K562 (cell line): ENCODE measurements at regions not wholly inside any gene's neighbourhood (a gene's known extent, or its start where the extent isn't known, plus 50 kb on each side); places are given as distances from the start of the nearest gene placed in this dataset.
A peak's percentile ranks its signal among the peaks of the same experiment; 100 is the strongest.

ENCODE experiments used
- CAMTA2 ChIP-seq: fragments of 250-450 bp; sonication (Bioruptor Pico); conservative IDR thresholded peaks from 2 replicates; pipeline ENCODE4 v1.5.1; 2022
- DLX4 ChIP-seq: fragments of 250-450 bp; sonication (Bioruptor Pico); IDR thresholded peaks from 2 replicates; pipeline ENCODE4 v1.6.1; 2021; ENCODE audit warnings: mild to moderate bottlenecking
- ELK3 ChIP-seq: fragments of 450-650 bp; formaldehyde crosslinking; IDR thresholded peaks from 2 replicates; pipeline ENCODE4 v1.4.0; 2020; ENCODE audit warnings: mild to moderate bottlenecking
- FOXJ3 ChIP-seq: sonication (generic); formaldehyde crosslinking; IDR thresholded peaks from 2 replicates; pipeline ENCODE4 v1.4.0; 2020; ENCODE audit warnings: mild to moderate bottlenecking, missing genetic modification reagents
- FOXP1 ChIP-seq: sonication (generic); formaldehyde crosslinking; IDR thresholded peaks from 2 replicates; pipeline ENCODE4 v1.8.0; 2022; ENCODE audit warnings: mild to moderate bottlenecking, missing genetic modification reagents
- HDAC2 ChIP-seq: fragments of 450-650 bp; IDR thresholded peaks from 2 replicates; pipeline ENCODE4 v1.6.1; 2016; ENCODE audit warnings: mild to moderate bottlenecking
- HINFP ChIP-seq: fragments of 450-650 bp; conservative IDR thresholded peaks from 2 replicates; pipeline ENCODE4 v1.6.1; 2016; ENCODE audit warnings: missing genetic modification characterization, low read depth, mild to moderate bottlenecking, control low read depth, missing compliant biosample characterization
- ID3 ChIP-seq, 2 experiments: fragments of 250-450 bp in 1 of 2; fragments of 450-650 bp in 1 of 2; sonication (Bioruptor Pico) in 1 of 2; IDR thresholded peaks; 2 replicates each; pipeline versions ENCODE4 v1.6.1 to v1.8.0; 2016 to 2021; ENCODE audit warnings: mild to moderate bottlenecking in 2 of 2, moderate library complexity in 2 of 2, missing compliant biosample characterization in 1 of 2, missing genetic modification characterization in 1 of 2
- LARP7 ChIP-seq: fragments of 450-650 bp; IDR thresholded peaks from 2 replicates; pipeline ENCODE4 v1.6.1; 2016
- LCOR ChIP-seq: sonication (generic); formaldehyde crosslinking; IDR thresholded peaks from 2 replicates; pipeline ENCODE4 v1.8.0; 2022; ENCODE audit warnings: mild to moderate bottlenecking, missing genetic modification reagents
- MECOM ChIP-seq: fragments of 250-450 bp; sonication (Bioruptor Pico); IDR thresholded peaks from 2 replicates; pipeline ENCODE4 v1.8.0; 2022; ENCODE audit warnings: inconsistent platforms
- NR2F6 ChIP-seq: fragments of 450-650 bp; formaldehyde crosslinking; IDR thresholded peaks from 2 replicates; pipeline ENCODE4 v1.4.0; 2020; ENCODE audit warnings: mild to moderate bottlenecking
- POLR3A ChIP-seq: IDR thresholded peaks from 2 replicates; pipeline ENCODE4 v1.6.1; 2011; ENCODE audit warnings: borderline replicate concordance, mild to moderate bottlenecking, moderate library complexity; ENCODE audit not compliant: insufficient read length, insufficient read depth; ENCODE audit errors: extremely low read depth
- STAT6 ChIP-seq: sonication (generic); formaldehyde crosslinking; IDR thresholded peaks from 2 replicates; pipeline ENCODE4 v1.8.1; 2023; ENCODE audit warnings: mild to moderate bottlenecking, missing genetic modification reagents
- TCF15 ChIP-seq: fragments of 250-450 bp; sonication (Bioruptor Pico); IDR thresholded peaks from 2 replicates; pipeline ENCODE4 v1.8.0; 2022; ENCODE audit warnings: moderate library complexity, mild to moderate bottlenecking, inconsistent platforms
- ZNF280B ChIP-seq: fragments of 250-450 bp; sonication (Bioruptor Pico); IDR thresholded peaks from 2 replicates; pipeline ENCODE4 v1.5.1; 2021; ENCODE audit warnings: mild to moderate bottlenecking
- ZNF41 ChIP-seq: fragments of 250-450 bp; sonication (Bioruptor Pico); conservative IDR thresholded peaks from 2 replicates; pipeline ENCODE4 v1.4.0; 2020; ENCODE audit warnings: mild to moderate bottlenecking
- ZNF695 ChIP-seq: fragments of 450-650 bp; formaldehyde crosslinking; IDR thresholded peaks from 2 replicates; pipeline ENCODE4 v1.4.0; 2020; ENCODE audit warnings: mild to moderate bottlenecking, moderate library complexity

- peak; percentile 89 for TF ChIP-seq HINFP
- peak; percentile 82; the same call in 1 of the 2 replicates for TF ChIP-seq CAMTA2 (CRISPR knock-in tag)
- TF ChIP-seq FOXP1 (CRISPR knock-in tag): no peak
- peak; percentile 79; the same call in 1 of the 2 replicates for TF ChIP-seq ELK3
- peak; percentile 84; the same call in 1 of the 2 replicates for TF ChIP-seq NR2F6 (CRISPR knock-in tag)
- TF ChIP-seq ZNF41: peak; percentile 94
- no peak; the same call in 1 of the 2 replicates for TF ChIP-seq LCOR
- peak; percentile 91 for TF ChIP-seq ID3 (CRISPR knock-in tag; IDR thresholded peaks at IDR 0.05)
- TF ChIP-seq ID3 (tag; IDR thresholded peaks at IDR 0.05): peak; percentile 98
- TF ChIP-seq HDAC2: 0 out of 2 replicates have a peak, but pooled peaks have one; percentile 30
- peak; percentile 95 for TF ChIP-seq TCF15
- TF ChIP-seq DLX4 (CRISPR knock-in tag): peak; percentile 8; the same call in 1 of the 2 replicates
- no peak for TF ChIP-seq LARP7
- peak; percentile 94 for TF ChIP-seq MECOM (CRISPR knock-in tag)
- TF ChIP-seq ZNF695 (CRISPR knock-in tag): peak; percentile 58; the same call in 1 of the 2 replicates
- peak; percentile 81 for TF ChIP-seq ZNF280B
- TF ChIP-seq STAT6 (CRISPR knock-in tag): 0 out of 2 replicates have a peak, but pooled peaks have one; percentile 40
- no peak for TF ChIP-seq POLR3A
- TF ChIP-seq FOXJ3 (CRISPR knock-in tag): no peak
Observed at GRCh38 chr6:27136077-27136644, 111.3 kb upstream of the PRSS16 start (continued).
